Activated T-cell treated with anti-CD3 and anti-CD28 coated beads, Interleukin-2, amount 50 U/mL, for 4 hours (primary cell): ENCODE measurements at regions not wholly inside any gene's neighbourhood (a gene's known extent, or its start where the extent isn't known, plus 50 kb on each side); places are given as distances from the start of the nearest gene placed in this dataset.
"Not testable (repeated sequence)": the region's sequence is repeated elsewhere in the genome, so short reads cannot be mapped to it uniquely, and the experiment has no call there.

Experiments used
- ATAC-seq, 2 donors: fragments of 200-7000 bp; cut with Tn5 transposase; one replicate each; pipeline ENCODE4 v1.10.0; 2021
- DNase-seq: peaks from one replicate; pipeline ENCODE4 v3.0.0-alpha.2; 2020
- H3K27me3 Mint-ChIP-seq: one replicate; pipeline ENCODE4 v1.8.0; 2021; ENCODE audit warnings: low read depth, mixed read lengths
- H3K36me3 Mint-ChIP-seq: one replicate; pipeline ENCODE4 v1.8.0; 2022; ENCODE audit warnings: mixed read lengths; ENCODE audit not compliant: insufficient read depth
- H3K4me1 Mint-ChIP-seq: one replicate; pipeline ENCODE4 v1.8.0; 2021; ENCODE audit warnings: low read depth, mixed read lengths
- H3K4me3 Mint-ChIP-seq: one replicate; pipeline ENCODE4 v1.8.0; 2021; ENCODE audit warnings: mild to moderate bottlenecking, moderate library complexity, mixed read lengths
- H3K9me3 Mint-ChIP-seq: one replicate; pipeline ENCODE4 v1.8.0; 2021; ENCODE audit warnings: mixed read lengths

DNA sequence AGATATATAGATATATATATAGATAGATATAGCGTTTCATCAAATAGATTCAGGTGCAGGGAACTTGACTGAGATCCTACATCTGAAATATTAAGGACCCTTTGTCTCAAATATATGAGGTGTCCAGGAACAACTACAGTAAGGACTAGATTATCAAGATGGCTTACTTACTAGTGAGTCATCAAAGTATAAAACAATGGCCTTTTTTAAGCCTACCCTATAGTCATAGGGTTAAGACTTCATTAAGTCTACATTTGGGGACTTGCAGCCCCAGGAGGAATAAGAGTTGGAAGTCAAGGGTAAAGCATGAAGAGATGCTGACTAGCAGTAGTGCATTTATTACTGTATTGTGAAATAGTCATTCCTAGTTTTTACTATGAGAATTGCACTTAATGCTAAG lies 1023.4 kb downstream of the CDH11 start:
- Mint-ChIP-seq H3K27me3 (no peaks in the 10 kb centered on the region), H3K9me3 (peaks cover 17% of the 10 kb centered on the region), H3K4me3 (no peak overlapping the region), H3K36me3 (no peaks in the 10 kb centered on the region), H3K4me1 (no peaks in the 10 kb centered on the region)
- ATAC-seq, result no peak
- DNase-seq, result no peak

DNA sequence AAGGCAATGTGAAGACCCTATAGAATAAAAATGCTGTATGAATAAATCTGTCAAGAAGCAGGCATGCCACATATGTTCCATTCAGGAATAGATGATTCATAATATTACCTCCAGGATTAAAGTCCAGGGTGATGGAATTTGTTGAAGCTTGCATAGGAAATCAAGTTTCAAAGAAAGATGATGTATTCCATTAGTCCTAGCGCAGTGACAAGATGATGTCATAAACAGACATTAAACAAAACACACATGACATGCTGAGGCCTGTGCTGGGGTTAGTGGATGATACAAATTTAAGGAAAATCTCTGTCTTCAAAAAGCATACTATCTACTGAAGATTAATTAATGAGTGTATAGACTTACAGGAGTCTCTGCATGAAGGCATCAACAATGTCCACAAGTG lies 1025.2 kb downstream of the CDH11 start:
- H3K9me3 Mint-ChIP-seq, result peaks cover 21% of the 10 kb centered on the region
- H3K36me3 Mint-ChIP-seq, result no peaks in the 10 kb centered on the region
- no peaks in the 10 kb centered on the region for H3K27me3 Mint-ChIP-seq
- no peak for DNase-seq
- no peak overlapping the region for H3K4me3 Mint-ChIP-seq
- H3K4me1 Mint-ChIP-seq, result no peaks in the 10 kb centered on the region
- ATAC-seq, result no peak

GRCh38 chr16:64094992-64095634 lies 1026.8 kb downstream of the CDH11 start:
- H3K36me3 Mint-ChIP-seq, result no peaks in the 10 kb centered on the region
- H3K4me1 Mint-ChIP-seq, result no peaks in the 10 kb centered on the region
- no peaks in the 10 kb centered on the region for H3K27me3 Mint-ChIP-seq
- H3K9me3 Mint-ChIP-seq, result peaks cover 21% of the 10 kb centered on the region
- DNase-seq (no peak), ATAC-seq (no peak)
- no peak overlapping the region for H3K4me3 Mint-ChIP-seq

DNA sequence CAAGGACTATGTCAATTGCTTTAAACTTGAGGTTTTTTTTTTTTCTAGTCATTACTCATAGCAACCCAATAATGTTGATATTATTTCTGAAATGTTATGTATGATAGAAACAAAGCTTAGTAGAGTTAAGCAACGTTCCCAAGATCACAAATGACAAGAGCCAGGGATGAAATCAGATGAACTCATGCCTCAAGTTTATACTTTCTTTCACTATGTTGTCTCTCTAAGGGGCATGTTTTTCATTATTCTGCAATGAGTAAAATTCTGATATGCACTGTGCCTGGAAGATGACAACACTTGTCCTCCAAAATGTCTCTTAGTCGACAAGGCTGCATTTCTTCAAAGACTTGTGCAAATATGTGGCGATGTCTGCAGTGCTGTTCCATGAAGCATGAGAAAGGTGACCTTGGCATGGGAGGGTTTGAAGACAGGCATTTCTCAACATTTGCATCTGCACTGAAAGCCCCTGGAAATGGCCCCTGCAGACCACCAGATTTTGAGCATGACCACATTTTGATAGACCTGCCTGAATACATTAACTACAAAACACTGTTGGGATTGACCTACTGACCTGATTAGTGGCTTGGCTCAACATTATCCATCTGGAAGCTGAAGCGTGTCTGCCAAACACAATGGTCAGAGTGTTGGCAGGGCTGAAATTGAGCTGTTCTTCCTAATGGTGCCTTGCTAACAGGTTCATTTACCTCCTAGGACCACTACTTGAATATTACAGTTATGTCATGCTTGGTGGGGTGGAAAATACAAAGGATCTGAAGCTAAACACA lies 1027.5 kb downstream of the CDH11 start:
- no peak for DNase-seq
- H3K4me1 Mint-ChIP-seq, result no peaks in the 10 kb centered on the region
- no peaks in the 10 kb centered on the region for H3K36me3 Mint-ChIP-seq
- H3K4me3 Mint-ChIP-seq, result no peak overlapping the region
- peaks cover 14% of the 10 kb centered on the region for H3K9me3 Mint-ChIP-seq
- ATAC-seq, result no peak
- H3K27me3 Mint-ChIP-seq, result no peaks in the 10 kb centered on the region

GRCh38 chr16:64092271-64092670 lies 1029.6 kb downstream of the CDH11 start:
- no peaks in the 10 kb centered on the region for H3K36me3 Mint-ChIP-seq
- H3K4me1 Mint-ChIP-seq, result no peaks in the 10 kb centered on the region
- no peak for DNase-seq
- H3K9me3 Mint-ChIP-seq, result peaks cover 16% of the 10 kb centered on the region
- H3K4me3 Mint-ChIP-seq, result no peak overlapping the region
- ATAC-seq, result no peak
- no peaks in the 10 kb centered on the region for H3K27me3 Mint-ChIP-seq

- H3K36me3 Mint-ChIP-seq, result no peaks in the 10 kb centered on the region
- DNase-seq, result no peak
- ATAC-seq, result no peak
- H3K4me3 Mint-ChIP-seq, result no peak overlapping the region
- H3K4me1 Mint-ChIP-seq, result no peaks in the 10 kb centered on the region
- H3K27me3 Mint-ChIP-seq, result no peaks in the 10 kb centered on the region
- H3K9me3 Mint-ChIP-seq, result peaks cover 27% of the 10 kb centered on the region
Observed at GRCh38 chr16:64090327-64090726, 1031.5 kb downstream of the CDH11 start.

- H3K9me3 Mint-ChIP-seq, result peaks cover 28% of the 10 kb centered on the region
- no peaks in the 10 kb centered on the region for H3K36me3 Mint-ChIP-seq
- DNase-seq, result no peak
- no peaks in the 10 kb centered on the region for H3K27me3 Mint-ChIP-seq
- ATAC-seq, result no peak
- H3K4me3 Mint-ChIP-seq, result no peak overlapping the region
- H3K4me1 Mint-ChIP-seq, result no peaks in the 10 kb centered on the region
Observed at GRCh38 chr16:64089697-64090096, 1032.2 kb downstream of the CDH11 start.

GRCh38 chr16:64088838-64089237 lies 1033.0 kb downstream of the CDH11 start:
- DNase-seq (no peak), ATAC-seq (no peak)
- H3K36me3 Mint-ChIP-seq, result no peaks in the 10 kb centered on the region
- no peaks in the 10 kb centered on the region for H3K4me1 Mint-ChIP-seq
- H3K4me3 Mint-ChIP-seq, result no peak overlapping the region
- H3K9me3 Mint-ChIP-seq, result peaks cover 26% of the 10 kb centered on the region
- no peaks in the 10 kb centered on the region for H3K27me3 Mint-ChIP-seq

GRCh38 chr16:64085296-64085695 lies 1036.6 kb downstream of the CDH11 start:
- Mint-ChIP-seq H3K27me3 (no peaks in the 10 kb centered on the region), H3K36me3 (no peaks in the 10 kb centered on the region), H3K9me3 (peaks cover 25% of the 10 kb centered on the region), H3K4me1 (no peaks in the 10 kb centered on the region), H3K4me3 (no peak overlapping the region)
- no peak for ATAC-seq
- DNase-seq, result no peak

- Mint-ChIP-seq H3K36me3 (no peaks in the 10 kb centered on the region), H3K4me3 (no peak overlapping the region), H3K9me3 (peaks cover 25% of the 10 kb centered on the region), H3K4me1 (no peaks in the 10 kb centered on the region), H3K27me3 (no peaks in the 10 kb centered on the region)
- ATAC-seq (no peak), DNase-seq (no peak)
Observed at GRCh38 chr16:64084706-64085105, 1037.2 kb downstream of the CDH11 start.

DNA sequence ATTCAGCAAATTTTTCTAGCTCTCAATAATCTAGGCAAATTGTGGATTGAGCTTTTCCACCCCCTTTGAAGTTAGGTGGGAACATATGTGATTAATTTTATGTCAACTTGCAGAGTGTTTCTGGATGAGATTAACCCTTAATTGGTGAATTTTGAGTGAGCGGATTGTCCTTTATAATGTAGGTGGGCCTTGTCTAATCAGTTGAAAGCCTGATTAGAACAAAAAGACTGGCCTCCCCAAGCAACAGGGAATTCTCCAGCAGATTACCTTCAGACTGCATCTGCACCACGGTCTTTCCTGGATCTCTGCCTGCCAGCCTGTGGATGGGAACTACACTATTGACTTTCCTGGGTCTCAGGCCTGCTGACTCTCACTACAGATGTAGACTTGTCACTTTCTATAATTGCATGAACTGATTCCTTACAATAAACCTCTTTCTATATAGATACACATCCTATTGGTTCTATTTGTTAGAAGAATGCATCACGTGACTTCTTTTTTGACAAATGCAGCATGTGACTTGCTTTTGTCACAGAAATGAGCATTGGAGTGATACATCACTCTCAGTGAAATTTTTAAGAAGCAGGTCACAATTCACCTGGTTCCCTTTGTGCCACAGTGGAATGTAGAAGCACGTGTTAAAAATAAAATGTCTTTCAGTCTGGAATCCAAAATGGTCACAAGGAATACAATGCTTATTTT lies 1038.3 kb downstream of the CDH11 start:
- ATAC-seq (no peak), DNase-seq (no peak)
- H3K4me3 Mint-ChIP-seq, result no peak overlapping the region
- H3K9me3 Mint-ChIP-seq, result peaks cover 27% of the 10 kb centered on the region
- no peaks in the 10 kb centered on the region for H3K36me3 Mint-ChIP-seq
- H3K27me3 Mint-ChIP-seq, result no peaks in the 10 kb centered on the region
- no peaks in the 10 kb centered on the region for H3K4me1 Mint-ChIP-seq

GRCh38 chr16:64077242-64077641 lies 1044.6 kb downstream of the CDH11 start:
- H3K4me1 Mint-ChIP-seq, result no peaks in the 10 kb centered on the region
- no peaks in the 10 kb centered on the region for H3K27me3 Mint-ChIP-seq
- no peak overlapping the region for H3K4me3 Mint-ChIP-seq
- no peaks in the 10 kb centered on the region for H3K36me3 Mint-ChIP-seq
- ATAC-seq (no peak), DNase-seq (no peak)
- peaks cover 16% of the 10 kb centered on the region for H3K9me3 Mint-ChIP-seq

- H3K9me3 Mint-ChIP-seq, result peaks cover 20% of the 10 kb centered on the region
- ATAC-seq (no peak), DNase-seq (no peak)
- no peaks in the 10 kb centered on the region for H3K36me3 Mint-ChIP-seq
- no peaks in the 10 kb centered on the region for H3K27me3 Mint-ChIP-seq
- no peaks in the 10 kb centered on the region for H3K4me1 Mint-ChIP-seq
- H3K4me3 Mint-ChIP-seq, result no peak overlapping the region
Observed at GRCh38 chr16:64074706-64075105, 1047.2 kb downstream of the CDH11 start.

- not testable (repeated sequence) for H3K36me3 Mint-ChIP-seq, H3K27me3 Mint-ChIP-seq, H3K4me1 Mint-ChIP-seq, DNase-seq, H3K4me3 Mint-ChIP-seq, ATAC-seq
- H3K9me3 Mint-ChIP-seq, result peaks cover 20% of the 10 kb centered on the region
Observed at GRCh38 chr16:64072131-64072730, 1049.6 kb downstream of the CDH11 start.
